Parathyroid adenoma (tissue), 2 donors: ENCODE measurements at regions not wholly inside any gene's neighbourhood (a gene's known extent, or its start where the extent isn't known, plus 50 kb on each side); places are given as distances from the start of the nearest gene placed in this dataset.
A peak's percentile ranks its signal among the peaks of the same experiment; 100 is the strongest.

Experiments
- H2AFZ ChIP-seq: fragments of 300-600 bp; sonication (generic); one replicate; pipeline ENCODE4 v1.7.0; 2017; ENCODE audit warnings: antibody characterized with exemption, mild to moderate bottlenecking
- H3K27ac ChIP-seq: fragments of 300-600 bp; sonication (generic); one replicate; pipeline ENCODE4 v1.7.0; 2017
- H3K27me3 ChIP-seq: fragments of 300-600 bp; sonication (generic); one replicate; pipeline ENCODE4 v1.7.0; 2017; ENCODE audit warnings: low read length; ENCODE audit not compliant: control insufficient read depth, insufficient read depth
- H3K36me3 ChIP-seq: fragments of 300-600 bp; sonication (generic); one replicate; pipeline ENCODE4 v1.7.0; 2017; ENCODE audit warnings: low read length; ENCODE audit not compliant: control insufficient read depth, insufficient read depth
- H3K4me1 ChIP-seq: fragments of 300-600 bp; sonication (generic); one replicate; pipeline ENCODE4 v1.7.0; 2017; ENCODE audit warnings: control low read depth
- H3K4me2 ChIP-seq: fragments of 300-600 bp; sonication (generic); one replicate; pipeline ENCODE4 v1.7.0; 2017; ENCODE audit warnings: low read length
- H3K4me3 ChIP-seq: fragments of 300-600 bp; sonication (generic); one replicate; pipeline ENCODE4 v1.7.0; 2017; ENCODE audit warnings: low read depth, low read length
- H3K79me2 ChIP-seq: fragments of 300-600 bp; sonication (generic); one replicate; pipeline ENCODE4 v1.7.0; 2017; ENCODE audit warnings: control low read depth
- H3K9ac ChIP-seq: fragments of 300-600 bp; sonication (generic); one replicate; pipeline ENCODE4 v1.7.0; 2017; ENCODE audit warnings: mild to moderate bottlenecking
- H3K9me3 ChIP-seq: fragments of 300-600 bp; sonication (generic); one replicate; pipeline ENCODE4 v1.7.0; 2017; ENCODE audit warnings: low read length; ENCODE audit not compliant: control insufficient read depth
- CTCF ChIP-seq: fragments of 300-600 bp; sonication (generic); IDR thresholded peaks from one replicate; pipeline ENCODE4 v1.7.0; 2017; ENCODE audit warnings: antibody characterized with exemption, mild to moderate bottlenecking
- donor health status: primary hyperparathyroidism.

GRCh38 chr5:91514400-91514799 is 131.3 kb upstream of the ARRDC3 start:
- H3K4me1 ChIP-seq, result no peaks in the 10 kb centered on the region

GRCh38 chr5:91503321-91503720 is 120.2 kb upstream of the ARRDC3 start:
- Histone ChIP-seq H3K9me3 (no peaks in the 10 kb centered on the region), H3K27me3 (no peaks in the 10 kb centered on the region)
- no peak for TF ChIP-seq CTCF

More at GRCh38 chr5:91514400-91514799, 131.3 kb upstream of the ARRDC3 start:
- H2AFZ ChIP-seq, result no peak overlapping the region
- no peak overlapping the region for H3K4me3 ChIP-seq
- H3K27ac ChIP-seq, result no peak overlapping the region
- no peak overlapping the region for H3K4me2 ChIP-seq
- no peaks in the 10 kb centered on the region for H3K79me2 ChIP-seq
- TF ChIP-seq CTCF, result no peak
- H3K9ac ChIP-seq, result no peak overlapping the region
- no peaks in the 10 kb centered on the region for H3K36me3 ChIP-seq
- H3K9me3 ChIP-seq, result no peaks in the 10 kb centered on the region
- no peaks in the 10 kb centered on the region for H3K27me3 ChIP-seq

GRCh38 chr5:91500758-91501157 is 117.6 kb upstream of the ARRDC3 start:
- Histone ChIP-seq H3K79me2 (no peaks in the 10 kb centered on the region), H3K36me3 (no peaks in the 10 kb centered on the region), H3K4me1 (no peaks in the 10 kb centered on the region), H3K9ac (no peak overlapping the region), H3K9me3 (no peaks in the 10 kb centered on the region), H3K4me3 (no peak overlapping the region), H3K4me2 (no peak overlapping the region), H3K27me3 (no peaks in the 10 kb centered on the region), H3K27ac (no peak overlapping the region), H2AFZ (no peak overlapping the region)
- no peak for TF ChIP-seq CTCF

More at GRCh38 chr5:91503321-91503720, 120.2 kb upstream of the ARRDC3 start:
- Histone ChIP-seq H3K4me2 (no peak overlapping the region), H2AFZ (no peak overlapping the region), H3K79me2 (no peaks in the 10 kb centered on the region), H3K4me1 (no peaks in the 10 kb centered on the region), H3K27ac (no peak overlapping the region), H3K36me3 (no peaks in the 10 kb centered on the region), H3K9ac (no peak overlapping the region), H3K4me3 (no peak overlapping the region)

GRCh38 chr5:91499943-91500531 is 116.9 kb upstream of the ARRDC3 start:
- Histone ChIP-seq H3K4me2 (no peak overlapping the region), H3K27me3 (no peaks in the 10 kb centered on the region), H3K9ac (no peak overlapping the region), H3K9me3 (no peaks in the 10 kb centered on the region), H3K27ac (no peak overlapping the region), H3K79me2 (no peaks in the 10 kb centered on the region), H3K4me1 (no peaks in the 10 kb centered on the region), H2AFZ (no peak overlapping the region), H3K4me3 (no peak overlapping the region), H3K36me3 (no peaks in the 10 kb centered on the region)
- peak; percentile 59 for TF ChIP-seq CTCF

- no peak for TF ChIP-seq CTCF
- Histone ChIP-seq H3K9ac (no peak overlapping the region), H3K36me3 (no peaks in the 10 kb centered on the region), H3K27me3 (no peaks in the 10 kb centered on the region), H3K4me2 (no peak overlapping the region), H3K9me3 (no peaks in the 10 kb centered on the region), H2AFZ (no peak overlapping the region), H3K4me3 (no peak overlapping the region), H3K79me2 (no peaks in the 10 kb centered on the region), H3K4me1 (no peaks in the 10 kb centered on the region), H3K27ac (no peak overlapping the region)
Observed at GRCh38 chr5:91495699-91496098, 112.6 kb upstream of the ARRDC3 start.
